H1 (cell line): ENCODE measurements at regions not wholly inside any gene's neighbourhood (a gene's known extent, or its start where the extent isn't known, plus 50 kb on each side); places are given as distances from the start of the nearest gene placed in this dataset.

ENCODE experiments used
- BRCA1 ChIP-seq: IDR thresholded peaks from 2 replicates; pipeline ENCODE4 v1.6.1; 2012; ENCODE audit warnings: low read depth, low read length, improper control_type of control experiment
- CTBP2 ChIP-seq: IDR thresholded peaks from 2 replicates; pipeline ENCODE4 v1.7.0; 2011; ENCODE audit warnings: borderline replicate concordance, mild to moderate bottlenecking, moderate library complexity, mixed read lengths, low read length; ENCODE audit not compliant: insufficient read depth, insufficient read length
- FOSL1 ChIP-seq: IDR thresholded peaks from 2 replicates; pipeline ENCODE4 v1.6.1; 2011; ENCODE audit warnings: mild to moderate bottlenecking, low read depth, low read length, moderate library complexity; ENCODE audit not compliant: insufficient read depth
- GTF2F1 ChIP-seq: IDR thresholded peaks from 2 replicates; pipeline ENCODE4 v1.6.1; 2012; ENCODE audit warnings: low read depth, low read length, improper control_type of control experiment, borderline replicate concordance
- PHF8 ChIP-seq: fragments of 200-600 bp; sonication (generic); conservative IDR thresholded peaks from 2 replicates; pipeline ENCODE4 v1.7.1; 2012; ENCODE audit warnings: low read depth, mild to moderate bottlenecking, inconsistent platforms, low read length, moderate library complexity
- POLR2AphosphoS5 ChIP-seq: IDR thresholded peaks from 2 replicates; pipeline ENCODE4 v1.6.1; 2011; ENCODE audit warnings: low read depth, low read length
- RFX5 ChIP-seq: IDR thresholded peaks from 2 replicates; pipeline ENCODE4 v1.6.1; 2011; ENCODE audit warnings: low read depth, low read length, improper control_type of control experiment, borderline replicate concordance
- RNF2 ChIP-seq: fragments of 200-900, 300-1000 bp; sonication (generic); IDR thresholded peaks from 2 replicates; pipeline ENCODE4 v1.7.1; 2016; ENCODE audit warnings: borderline replicate concordance, low read depth, mild to moderate bottlenecking, antibody characterized with exemption, low read length; ENCODE audit not compliant: poor library complexity, severe bottlenecking; ENCODE audit errors: missing control alignments
- YY1 ChIP-seq: IDR thresholded peaks from 2 replicates; pipeline ENCODE4 v1.6.1; 2011; ENCODE audit warnings: low read depth, mild to moderate bottlenecking, low read length
- TF ChIP-seq, protein P1 (sequence below): fragments of 300-600 bp; sonication (generic); IDR thresholded peaks from 2 replicates; pipeline ENCODE4 v1.7.1; 2012; ENCODE audit warnings: low read length, moderate library complexity, mild to moderate bottlenecking, inconsistent platforms; ENCODE audit not compliant: insufficient replicate concordance

DNA sequence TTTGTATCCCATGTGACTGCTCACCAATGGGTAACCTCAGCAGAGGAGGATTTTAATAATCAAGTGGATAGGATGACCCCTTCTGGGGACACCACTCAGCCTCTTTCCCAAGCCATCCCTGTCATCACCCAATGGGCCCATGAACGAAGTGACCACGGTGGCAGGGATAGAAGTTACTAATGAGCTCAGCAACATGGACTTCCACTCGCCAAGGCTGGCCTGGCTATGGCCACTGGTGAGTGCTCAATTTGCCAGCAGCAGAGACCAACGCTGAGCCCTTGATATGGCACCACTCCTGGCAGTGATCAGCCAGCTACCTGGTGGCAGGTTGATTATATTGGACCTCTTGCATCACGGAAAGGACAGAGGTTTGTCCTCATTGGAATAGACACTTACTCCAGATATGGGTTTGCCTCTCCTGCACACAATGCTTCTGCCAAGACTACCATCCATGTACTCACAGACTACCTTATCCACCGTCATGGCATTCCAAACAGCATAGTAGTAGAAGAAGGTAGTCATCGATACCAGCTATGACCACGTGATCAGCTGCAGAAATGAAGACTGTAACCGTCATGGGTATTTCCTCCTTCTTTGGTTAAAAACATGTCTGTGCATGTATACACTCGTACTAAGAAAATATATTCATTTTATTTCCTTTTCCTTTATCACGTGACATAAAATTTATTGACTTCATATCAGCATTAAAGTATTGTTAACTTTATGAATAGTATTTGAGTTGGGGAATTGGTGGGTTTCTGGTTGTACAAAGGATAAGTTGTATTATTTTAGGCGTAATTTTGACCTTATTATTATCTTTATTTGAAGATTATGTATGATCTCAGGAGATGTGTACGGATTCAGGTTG is 562.6 kb downstream of the PTPRU start (continued):
- TF ChIP-seq, protein P1, sequence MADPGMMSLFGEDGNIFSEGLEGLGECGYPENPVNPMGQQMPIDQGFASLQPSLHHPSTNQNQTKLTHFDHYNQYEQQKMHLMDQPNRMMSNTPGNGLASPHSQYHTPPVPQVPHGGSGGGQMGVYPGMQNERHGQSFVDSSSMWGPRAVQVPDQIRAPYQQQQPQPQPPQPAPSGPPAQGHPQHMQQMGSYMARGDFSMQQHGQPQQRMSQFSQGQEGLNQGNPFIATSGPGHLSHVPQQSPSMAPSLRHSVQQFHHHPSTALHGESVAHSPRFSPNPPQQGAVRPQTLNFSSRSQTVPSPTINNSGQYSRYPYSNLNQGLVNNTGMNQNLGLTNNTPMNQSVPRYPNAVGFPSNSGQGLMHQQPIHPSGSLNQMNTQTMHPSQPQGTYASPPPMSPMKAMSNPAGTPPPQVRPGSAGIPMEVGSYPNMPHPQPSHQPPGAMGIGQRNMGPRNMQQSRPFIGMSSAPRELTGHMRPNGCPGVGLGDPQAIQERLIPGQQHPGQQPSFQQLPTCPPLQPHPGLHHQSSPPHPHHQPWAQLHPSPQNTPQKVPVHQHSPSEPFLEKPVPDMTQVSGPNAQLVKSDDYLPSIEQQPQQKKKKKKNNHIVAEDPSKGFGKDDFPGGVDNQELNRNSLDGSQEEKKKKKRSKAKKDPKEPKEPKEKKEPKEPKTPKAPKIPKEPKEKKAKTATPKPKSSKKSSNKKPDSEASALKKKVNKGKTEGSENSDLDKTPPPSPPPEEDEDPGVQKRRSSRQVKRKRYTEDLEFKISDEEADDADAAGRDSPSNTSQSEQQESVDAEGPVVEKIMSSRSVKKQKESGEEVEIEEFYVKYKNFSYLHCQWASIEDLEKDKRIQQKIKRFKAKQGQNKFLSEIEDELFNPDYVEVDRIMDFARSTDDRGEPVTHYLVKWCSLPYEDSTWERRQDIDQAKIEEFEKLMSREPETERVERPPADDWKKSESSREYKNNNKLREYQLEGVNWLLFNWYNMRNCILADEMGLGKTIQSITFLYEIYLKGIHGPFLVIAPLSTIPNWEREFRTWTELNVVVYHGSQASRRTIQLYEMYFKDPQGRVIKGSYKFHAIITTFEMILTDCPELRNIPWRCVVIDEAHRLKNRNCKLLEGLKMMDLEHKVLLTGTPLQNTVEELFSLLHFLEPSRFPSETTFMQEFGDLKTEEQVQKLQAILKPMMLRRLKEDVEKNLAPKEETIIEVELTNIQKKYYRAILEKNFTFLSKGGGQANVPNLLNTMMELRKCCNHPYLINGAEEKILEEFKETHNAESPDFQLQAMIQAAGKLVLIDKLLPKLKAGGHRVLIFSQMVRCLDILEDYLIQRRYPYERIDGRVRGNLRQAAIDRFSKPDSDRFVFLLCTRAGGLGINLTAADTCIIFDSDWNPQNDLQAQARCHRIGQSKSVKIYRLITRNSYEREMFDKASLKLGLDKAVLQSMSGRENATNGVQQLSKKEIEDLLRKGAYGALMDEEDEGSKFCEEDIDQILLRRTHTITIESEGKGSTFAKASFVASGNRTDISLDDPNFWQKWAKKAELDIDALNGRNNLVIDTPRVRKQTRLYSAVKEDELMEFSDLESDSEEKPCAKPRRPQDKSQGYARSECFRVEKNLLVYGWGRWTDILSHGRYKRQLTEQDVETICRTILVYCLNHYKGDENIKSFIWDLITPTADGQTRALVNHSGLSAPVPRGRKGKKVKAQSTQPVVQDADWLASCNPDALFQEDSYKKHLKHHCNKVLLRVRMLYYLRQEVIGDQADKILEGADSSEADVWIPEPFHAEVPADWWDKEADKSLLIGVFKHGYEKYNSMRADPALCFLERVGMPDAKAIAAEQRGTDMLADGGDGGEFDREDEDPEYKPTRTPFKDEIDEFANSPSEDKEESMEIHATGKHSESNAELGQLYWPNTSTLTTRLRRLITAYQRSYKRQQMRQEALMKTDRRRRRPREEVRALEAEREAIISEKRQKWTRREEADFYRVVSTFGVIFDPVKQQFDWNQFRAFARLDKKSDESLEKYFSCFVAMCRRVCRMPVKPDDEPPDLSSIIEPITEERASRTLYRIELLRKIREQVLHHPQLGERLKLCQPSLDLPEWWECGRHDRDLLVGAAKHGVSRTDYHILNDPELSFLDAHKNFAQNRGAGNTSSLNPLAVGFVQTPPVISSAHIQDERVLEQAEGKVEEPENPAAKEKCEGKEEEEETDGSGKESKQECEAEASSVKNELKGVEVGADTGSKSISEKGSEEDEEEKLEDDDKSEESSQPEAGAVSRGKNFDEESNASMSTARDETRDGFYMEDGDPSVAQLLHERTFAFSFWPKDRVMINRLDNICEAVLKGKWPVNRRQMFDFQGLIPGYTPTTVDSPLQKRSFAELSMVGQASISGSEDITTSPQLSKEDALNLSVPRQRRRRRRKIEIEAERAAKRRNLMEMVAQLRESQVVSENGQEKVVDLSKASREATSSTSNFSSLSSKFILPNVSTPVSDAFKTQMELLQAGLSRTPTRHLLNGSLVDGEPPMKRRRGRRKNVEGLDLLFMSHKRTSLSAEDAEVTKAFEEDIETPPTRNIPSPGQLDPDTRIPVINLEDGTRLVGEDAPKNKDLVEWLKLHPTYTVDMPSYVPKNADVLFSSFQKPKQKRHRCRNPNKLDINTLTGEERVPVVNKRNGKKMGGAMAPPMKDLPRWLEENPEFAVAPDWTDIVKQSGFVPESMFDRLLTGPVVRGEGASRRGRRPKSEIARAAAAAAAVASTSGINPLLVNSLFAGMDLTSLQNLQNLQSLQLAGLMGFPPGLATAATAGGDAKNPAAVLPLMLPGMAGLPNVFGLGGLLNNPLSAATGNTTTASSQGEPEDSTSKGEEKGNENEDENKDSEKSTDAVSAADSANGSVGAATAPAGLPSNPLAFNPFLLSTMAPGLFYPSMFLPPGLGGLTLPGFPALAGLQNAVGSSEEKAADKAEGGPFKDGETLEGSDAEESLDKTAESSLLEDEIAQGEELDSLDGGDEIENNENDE, result no peak
- TF ChIP-seq POLR2AphosphoS5 (no peak), YY1 (no peak), CTBP2 (no peak), RNF2 (no peak), FOSL1 (no peak), PHF8 (no peak), RFX5 (no peak), GTF2F1 (no peak), BRCA1 (no peak)
